BLaER1 treated with 17β-estradiol and CSF1 and Interleukin-3, amounts not matched to agents 10 nM and 100 nM (cell line): ENCODE measurements at regions not wholly inside any gene's neighbourhood (a gene's known extent, or its start where the extent isn't known, plus 50 kb on each side); places are given as distances from the start of the nearest gene placed in this dataset.
"Not testable (repeated sequence)": the region's sequence is repeated elsewhere in the genome, so short reads cannot be mapped to it uniquely, and the experiment has no call there.

Source experiments
- H3K27ac ChIP-seq, 11 experiments: shearing (Covaris generic); formaldehyde crosslinking; 2 replicates each; pipeline ENCODE4 v1.8.1; 2022
- H3K27me3 ChIP-seq, 11 experiments: shearing (Covaris generic); formaldehyde crosslinking; 2 replicates each; pipeline ENCODE4 v1.8.1; 2022
- H3K36me3 ChIP-seq, 11 experiments: shearing (Covaris generic); formaldehyde crosslinking; 2 replicates each; pipeline ENCODE4 v1.8.1; 2022
- H3K4me1 ChIP-seq, 10 experiments: shearing (Covaris generic); formaldehyde crosslinking; 2 replicates each; pipeline ENCODE4 v1.8.1; 2022
- H3K4me2 ChIP-seq, 11 experiments: shearing (Covaris generic); formaldehyde crosslinking; 2 replicates each; pipeline ENCODE4 v1.8.1; 2022
- H3K4me3 ChIP-seq, 10 experiments: shearing (Covaris generic); formaldehyde crosslinking; 2 replicates each; pipeline ENCODE4 v1.8.1; 2022
- H3K9ac ChIP-seq, 11 experiments: shearing (Covaris generic); formaldehyde crosslinking; 2 replicates each; pipeline ENCODE4 v1.8.1; 2022
- H3K9me3 ChIP-seq, 11 experiments: shearing (Covaris generic); formaldehyde crosslinking; replicated peaks in 1 of 11; 2 replicates each; pipeline ENCODE4 v1.8.1; 2022
- H4K20me1 ChIP-seq, 11 experiments: shearing (Covaris generic); formaldehyde crosslinking; 2 replicates each; pipeline ENCODE4 v1.8.1; 2022
- Cebpa-rat ChIP-seq, 11 experiments: shearing (Covaris generic); IDR thresholded peaks; 2 replicates each; pipeline ENCODE4 v1.8.1; 2022

DNA sequence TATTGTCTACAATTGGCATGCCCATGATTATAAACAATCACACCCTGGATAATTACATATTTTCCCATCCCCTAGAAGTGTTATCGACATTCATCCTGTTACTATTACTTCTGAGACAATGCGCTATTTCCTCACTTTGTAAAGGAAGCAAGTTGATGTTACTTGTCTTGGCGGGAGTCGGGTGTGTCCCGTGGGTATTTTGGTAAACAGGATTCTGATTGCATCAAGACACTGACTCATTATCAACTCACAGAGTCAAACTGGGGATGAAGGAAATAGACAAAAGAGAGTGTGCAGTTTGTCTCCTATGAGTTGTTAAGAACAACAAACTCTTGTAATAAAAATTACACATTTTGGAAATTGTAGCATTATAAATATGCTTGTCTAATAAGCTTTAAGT is 142.7 kb downstream of the GALR1 start:
- Histone ChIP-seq H3K4me3 (no peak overlapping the region), H3K9me3 (peaks cover 0 to 11% (median 0%) of the 10 kb centered on the region in 11 experiments; a peak in 5 of 22 replicates), H3K36me3 (no peaks in the 10 kb centered on the region), H3K4me2 (peak overlapping the region in 3 of 11 experiments; percentile 6 to 59 (median 39); a peak in 6 of 22 replicates), H4K20me1 (no peaks in the 10 kb centered on the region), H3K9ac (no peak overlapping the region), H3K27ac (peak overlapping the region in 3 of 11 experiments; percentile 18 to 70 (median 64); a peak in 5 of 22 replicates), H3K4me1 (peaks cover 0 to 18% (median 0%) of the 10 kb centered on the region in 10 experiments; a peak in 7 of 20 replicates), H3K27me3 (no peaks in the 10 kb centered on the region)
- no peak for TF ChIP-seq Cebpa-rat (IDR thresholded peaks at IDR 0.05)

DNA sequence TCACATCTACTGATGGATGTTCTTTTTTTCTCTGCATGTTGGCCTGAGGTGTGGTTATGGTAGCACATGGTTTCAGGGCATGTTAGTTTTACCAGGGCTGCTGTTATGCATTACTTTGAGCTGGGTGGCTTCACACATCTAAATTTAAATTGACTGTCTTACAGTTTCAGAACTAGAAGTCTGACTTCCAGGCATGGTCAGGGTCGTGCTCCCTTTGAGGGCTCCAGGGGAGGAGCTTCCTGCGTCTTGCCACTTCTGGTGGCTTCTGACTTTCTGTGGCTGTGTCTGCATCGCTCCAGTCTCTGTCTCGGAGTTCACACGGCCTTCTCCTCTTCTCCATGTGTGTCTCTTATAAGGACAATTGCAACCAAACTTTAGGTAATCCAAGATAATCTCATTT is 143.9 kb downstream of the GALR1 start:
- no peaks in the 10 kb centered on the region for H3K36me3 ChIP-seq
- no peak overlapping the region; a peak in 1 of 22 replicates for H3K27ac ChIP-seq
- no peak overlapping the region for H3K4me2 ChIP-seq
- peaks cover 0 to 11% (median 0%) of the 10 kb centered on the region in 11 experiments; a peak in 5 of 22 replicates for H3K9me3 ChIP-seq
- no peaks in the 10 kb centered on the region for H4K20me1 ChIP-seq
- TF ChIP-seq Cebpa-rat (IDR thresholded peaks at IDR 0.05) = no peak
- H3K4me3 ChIP-seq = no peak overlapping the region
- no peak overlapping the region for H3K9ac ChIP-seq
- H3K4me1 ChIP-seq = peaks cover 0 to 13% (median 0%) of the 10 kb centered on the region in 10 experiments; a peak in 7 of 20 replicates
- H3K27me3 ChIP-seq = no peaks in the 10 kb centered on the region

GRCh38 chr18:77395953-77396352 is 146.3 kb downstream of the GALR1 start:
- no peak for TF ChIP-seq Cebpa-rat (IDR thresholded peaks at IDR 0.05)
- no peak overlapping the region for H3K9ac ChIP-seq

GRCh38 chr18:77397056-77397455 is 147.4 kb downstream of the GALR1 start:
- H3K27me3 ChIP-seq = no peaks in the 10 kb centered on the region
- H3K4me3 ChIP-seq = no peak overlapping the region
- H3K9me3 ChIP-seq = peaks cover 0 to 4% (median 0%) of the 10 kb centered on the region in 11 experiments; a peak in 1 of 22 replicates
- no peak overlapping the region for H3K9ac ChIP-seq
- H3K27ac ChIP-seq = no peak overlapping the region
- H3K36me3 ChIP-seq = no peaks in the 10 kb centered on the region
- peaks cover 0 to 10% (median 0%) of the 10 kb centered on the region in 10 experiments; a peak in 7 of 20 replicates for H3K4me1 ChIP-seq
- H3K4me2 ChIP-seq = no peak overlapping the region
- no peak for TF ChIP-seq Cebpa-rat (IDR thresholded peaks at IDR 0.05)
- H4K20me1 ChIP-seq = no peaks in the 10 kb centered on the region

More at GRCh38 chr18:77395953-77396352, 146.3 kb downstream of the GALR1 start:
- Histone ChIP-seq H3K4me2 (no peak overlapping the region), H3K36me3 (no peaks in the 10 kb centered on the region), H3K4me1 (peaks cover 0 to 10% (median 0%) of the 10 kb centered on the region in 10 experiments; a peak in 7 of 20 replicates), H4K20me1 (no peaks in the 10 kb centered on the region), H3K27me3 (no peaks in the 10 kb centered on the region), H3K9me3 (peaks cover 0 to 11% (median 0%) of the 10 kb centered on the region in 11 experiments; a peak in 5 of 22 replicates), H3K27ac (no peak overlapping the region), H3K4me3 (no peak overlapping the region)

GRCh38 chr18:77397617-77398016 is 148.0 kb downstream of the GALR1 start:
- no peaks in the 10 kb centered on the region for H3K36me3 ChIP-seq
- H3K4me3 ChIP-seq = no peak overlapping the region
- H3K4me2 ChIP-seq = no peak overlapping the region
- H3K9ac ChIP-seq = no peak overlapping the region
- no peaks in the 10 kb centered on the region for H4K20me1 ChIP-seq
- H3K9me3 ChIP-seq = no peaks in the 10 kb centered on the region
- H3K27me3 ChIP-seq = no peaks in the 10 kb centered on the region
- no peak for TF ChIP-seq Cebpa-rat (IDR thresholded peaks at IDR 0.05)
- H3K27ac ChIP-seq = no peak overlapping the region
- H3K4me1 ChIP-seq = peaks cover 0 to 5% (median 0%) of the 10 kb centered on the region in 10 experiments; a peak in 7 of 20 replicates

DNA sequence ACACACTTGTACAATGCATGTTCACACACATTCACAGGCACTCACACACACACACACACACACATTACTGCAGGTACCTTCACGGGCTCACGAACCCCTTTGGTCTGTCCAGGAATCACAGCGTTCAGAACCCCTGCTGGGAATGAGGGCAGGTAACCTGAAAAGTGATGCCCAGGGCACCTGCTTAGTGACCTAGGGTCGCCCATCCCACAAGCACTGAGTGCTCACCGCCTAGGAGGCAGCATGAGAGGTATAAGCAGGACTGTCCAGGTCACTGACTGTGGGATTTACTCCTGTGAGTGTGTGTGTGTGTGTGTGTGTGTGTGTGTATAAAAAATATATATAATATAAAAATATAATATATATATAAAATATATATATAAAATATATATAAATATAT is 150.9 kb downstream of the GALR1 start:
- no peaks in the 10 kb centered on the region for H3K36me3 ChIP-seq
- H3K9ac ChIP-seq = no peak overlapping the region
- H3K27ac ChIP-seq = no peak overlapping the region
- H3K4me3 ChIP-seq = no peak overlapping the region
- H3K27me3 ChIP-seq = no peaks in the 10 kb centered on the region
- TF ChIP-seq Cebpa-rat (IDR thresholded peaks at IDR 0.05) = no peak
- no peaks in the 10 kb centered on the region for H3K9me3 ChIP-seq
- no peak overlapping the region for H3K4me2 ChIP-seq
- H3K4me1 ChIP-seq = no peaks in the 10 kb centered on the region
- H4K20me1 ChIP-seq = no peaks in the 10 kb centered on the region

DNA sequence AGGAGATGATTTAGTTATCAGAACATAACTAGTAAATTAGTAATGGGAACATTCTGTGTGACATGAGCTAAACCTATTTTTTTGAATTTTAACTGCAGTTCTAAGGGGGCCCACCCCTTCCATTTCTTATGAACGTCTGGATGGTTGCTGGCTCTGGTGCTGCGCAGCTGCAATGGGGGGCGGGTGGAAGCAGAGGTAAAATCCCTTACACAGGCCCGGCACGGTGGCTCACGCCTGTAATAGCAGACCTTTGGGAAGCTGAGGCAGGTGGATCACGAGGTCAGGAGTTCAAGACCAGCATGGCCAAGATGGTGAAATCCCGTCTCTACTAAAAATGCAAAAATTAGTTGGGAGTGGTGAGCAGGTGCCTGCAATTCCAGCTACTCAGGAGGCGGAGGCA is 151.5 kb downstream of the GALR1 start:
- no peak overlapping the region for H3K9ac ChIP-seq
- H3K4me3 ChIP-seq = no peak overlapping the region
- no peak overlapping the region for H3K27ac ChIP-seq
- no peaks in the 10 kb centered on the region for H3K4me1 ChIP-seq
- H3K9me3 ChIP-seq = no peaks in the 10 kb centered on the region
- no peaks in the 10 kb centered on the region for H3K36me3 ChIP-seq
- no peaks in the 10 kb centered on the region for H4K20me1 ChIP-seq
- H3K27me3 ChIP-seq = no peaks in the 10 kb centered on the region
- H3K4me2 ChIP-seq = no peak overlapping the region
- no peak for TF ChIP-seq Cebpa-rat (IDR thresholded peaks at IDR 0.05)

DNA sequence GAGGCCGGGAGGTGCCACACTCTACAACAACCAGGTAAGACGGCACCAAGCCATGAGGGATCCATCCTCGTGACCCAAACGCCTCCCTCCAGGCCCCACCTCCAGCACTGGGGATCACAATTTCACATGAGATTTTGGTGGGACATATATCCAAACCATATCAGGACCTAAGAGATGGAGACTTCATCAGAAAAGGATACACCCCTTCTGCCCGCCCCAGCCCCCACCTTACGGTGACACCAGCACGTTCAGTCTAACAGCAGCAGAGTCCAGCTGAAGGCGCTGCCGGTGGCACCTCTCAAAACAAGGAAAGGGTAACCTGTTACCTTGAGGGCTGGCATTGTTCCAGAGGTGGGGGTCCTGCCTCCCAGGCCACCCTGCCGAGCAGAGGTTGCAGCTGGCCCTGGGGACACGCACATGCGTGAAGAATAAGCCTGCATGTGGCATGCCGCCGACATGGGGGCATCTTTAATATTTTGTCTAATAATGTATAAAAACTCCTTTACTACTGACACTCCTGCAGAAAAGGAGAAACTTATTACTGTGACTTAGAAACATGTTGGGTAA is 154.4 kb downstream of the GALR1 start:
- Histone ChIP-seq H3K4me1 (peaks cover 0 to 7% (median 0%) of the 10 kb centered on the region in 10 experiments; a peak in 3 of 20 replicates), H4K20me1 (no peaks in the 10 kb centered on the region), H3K27ac (no peak overlapping the region), H3K9ac (no peak overlapping the region), H3K9me3 (no peaks in the 10 kb centered on the region), H3K4me3 (no peak overlapping the region), H3K36me3 (no peaks in the 10 kb centered on the region), H3K4me2 (no peak overlapping the region), H3K27me3 (no peaks in the 10 kb centered on the region)
- TF ChIP-seq Cebpa-rat (IDR thresholded peaks at IDR 0.05) = no peak

DNA sequence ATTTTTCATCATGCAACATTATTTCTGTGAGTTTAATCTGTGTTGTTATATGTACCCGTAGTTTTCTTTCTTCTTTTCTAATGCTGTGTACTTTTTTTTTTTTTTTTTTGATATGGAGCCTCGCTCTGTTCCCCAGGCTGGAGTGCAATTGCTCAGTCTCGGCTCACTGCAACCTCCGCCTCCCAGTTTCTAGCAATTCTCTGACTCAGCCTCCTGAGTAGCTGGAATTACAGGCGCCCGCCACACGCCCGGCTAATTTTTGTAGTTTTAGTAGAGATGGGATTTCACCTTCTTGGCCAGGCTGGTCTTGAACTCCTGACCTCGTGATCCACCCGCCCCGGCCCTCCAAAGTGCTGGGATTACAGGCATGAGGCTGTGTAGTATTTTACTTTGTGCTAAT is 155.4 kb downstream of the GALR1 start:
- Histone ChIP-seq H3K27me3 (no peaks in the 10 kb centered on the region), H3K9me3 (no peaks in the 10 kb centered on the region), H3K36me3 (no peaks in the 10 kb centered on the region), H3K9ac (no peak overlapping the region), H3K4me1 (peaks cover 0 to 7% (median 0%) of the 10 kb centered on the region in 10 experiments; a peak in 3 of 20 replicates), H4K20me1 (no peaks in the 10 kb centered on the region), H3K4me3 (no peak overlapping the region), H3K4me2 (no peak overlapping the region), H3K27ac (no peak overlapping the region)
- no peak for TF ChIP-seq Cebpa-rat (IDR thresholded peaks at IDR 0.05)

DNA sequence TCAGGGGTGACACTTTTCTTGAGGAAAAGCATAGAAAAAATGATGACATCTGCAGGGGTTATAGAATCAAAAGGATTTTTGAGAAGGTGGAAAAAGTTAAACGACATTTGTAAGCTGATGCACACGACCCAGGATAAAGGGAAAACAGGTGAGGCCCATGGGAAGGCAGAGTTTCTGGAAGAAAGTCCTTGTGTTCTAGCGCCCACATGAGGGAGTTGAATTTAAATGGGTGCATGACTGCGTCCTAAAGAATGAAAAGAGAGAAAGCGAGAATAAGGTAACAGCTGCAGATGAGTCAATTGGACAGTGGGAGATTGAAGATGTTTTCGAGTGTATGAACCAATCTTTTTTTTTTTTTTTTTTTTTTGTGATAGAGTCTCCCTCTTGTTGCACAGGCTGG is 158.1 kb downstream of the GALR1 start:
- H3K27ac ChIP-seq = no peak overlapping the region
- no peaks in the 10 kb centered on the region for H3K27me3 ChIP-seq
- H4K20me1 ChIP-seq = no peaks in the 10 kb centered on the region
- no peak for TF ChIP-seq Cebpa-rat (IDR thresholded peaks at IDR 0.05)
- no peaks in the 10 kb centered on the region for H3K9me3 ChIP-seq
- H3K4me2 ChIP-seq = 0 out of 22 replicates have a peak overlapping the region, but pooled peaks of 1 of the 11 experiments have one; percentile 16
- no peaks in the 10 kb centered on the region for H3K36me3 ChIP-seq
- no peak overlapping the region for H3K9ac ChIP-seq
- peaks cover 0 to 7% (median 0%) of the 10 kb centered on the region in 10 experiments; a peak in 3 of 20 replicates for H3K4me1 ChIP-seq
- no peak overlapping the region for H3K4me3 ChIP-seq

- not testable (repeated sequence) for H3K4me1 ChIP-seq, H3K27ac ChIP-seq, H3K9me3 ChIP-seq, H3K36me3 ChIP-seq, H3K9ac ChIP-seq, H3K27me3 ChIP-seq, H3K4me3 ChIP-seq, H4K20me1 ChIP-seq, H3K4me2 ChIP-seq
Measured at GRCh38 chr18:77421546-77421945, 171.9 kb downstream of the GALR1 start.
